ENCODE measurements at regions not wholly inside any gene's neighbourhood (a gene's known extent, or its start where the extent isn't known, plus 50 kb on each side); places are given as distances from the start of the nearest gene placed in this dataset.

- Histone ChIP-seq H3F3A (ENCODE audit: insufficient read depth, low read length, poor library complexity, severe bottlenecking) (no peaks in the 10 kb centered on the region), H3K9ac (ENCODE audit: low read length) (no peak overlapping the region), H2AFZ (ENCODE audit: low read depth, low read length) (no peak overlapping the region), H4K20me1 (ENCODE audit: insufficient read depth) (no peaks in the 10 kb centered on the region), H3K4me3 (ENCODE audit: low read length) (no peak overlapping the region), H3K27me3 (ENCODE audit: insufficient read depth, low read depth, low read length) (no peaks in the 10 kb centered on the region), H3K27ac (ENCODE audit: low read length) (no peak overlapping the region), H3K79me2 (replicated peaks; ENCODE audit: insufficient read depth, low read length) (no peaks in the 10 kb centered on the region), H3K4me2 (ENCODE audit: low read length) (no peak overlapping the region), H3K36me3 (ENCODE audit: insufficient read depth, low read length) (no peaks in the 10 kb centered on the region), H3K9me3 (ENCODE audit: low read length) (no peaks in the 10 kb centered on the region), H3K9me2 (ENCODE audit: insufficient read depth, low read length) (no peaks in the 10 kb centered on the region)
- TF ChIP-seq REST (IDR thresholded peaks at IDR 0.05; ENCODE audit: borderline replicate concordance) (no peak), MXI1 (conservative IDR thresholded peaks at IDR 0.05; ENCODE audit: poor library complexity, severe bottlenecking) (no peak), EZH2 (IDR thresholded peaks at IDR 0.05; ENCODE audit: borderline replicate concordance, insufficient read depth, low read length, poor library complexity, severe bottlenecking) (no peak), SMC3 (conservative IDR thresholded peaks at IDR 0.05; ENCODE audit: poor library complexity) (no peak), CTCF (IDR thresholded peaks at IDR 0.05; ENCODE audit: poor library complexity, severe bottlenecking) (no peak), RAD21 (conservative IDR thresholded peaks at IDR 0.05) (no peak), TAF1 (IDR thresholded peaks at IDR 0.05; ENCODE audit: low read depth) (no peak), EP300 (conservative IDR thresholded peaks at IDR 0.05; ENCODE audit: poor library complexity, severe bottlenecking) (no peak), POLR2AphosphoS5 (IDR thresholded peaks at IDR 0.05) (no peak)
Measured at GRCh38 chr14:98172243-98172778, 1099.7 kb downstream of the BCL11B start.

- H3K27ac ChIP-seq (ENCODE audit: low read length), result no peak overlapping the region
- H3K79me2 ChIP-seq (replicated peaks; ENCODE audit: insufficient read depth, low read length), result no peaks in the 10 kb centered on the region
- H2AFZ ChIP-seq (ENCODE audit: low read depth, low read length), result no peak overlapping the region
- no peaks in the 10 kb centered on the region for H3K27me3 ChIP-seq (ENCODE audit: insufficient read depth, low read depth, low read length)
- TF ChIP-seq POLR2AphosphoS5 (IDR thresholded peaks at IDR 0.05) (no peak), SMC3 (conservative IDR thresholded peaks at IDR 0.05; ENCODE audit: poor library complexity) (no peak), MXI1 (conservative IDR thresholded peaks at IDR 0.05; ENCODE audit: poor library complexity, severe bottlenecking) (no peak), EP300 (conservative IDR thresholded peaks at IDR 0.05; ENCODE audit: poor library complexity, severe bottlenecking) (no peak), TAF1 (IDR thresholded peaks at IDR 0.05; ENCODE audit: low read depth) (no peak), CTCF (IDR thresholded peaks at IDR 0.05; ENCODE audit: poor library complexity, severe bottlenecking) (no peak)
- H3K9ac ChIP-seq (ENCODE audit: low read length), result no peak overlapping the region
- H3K9me3 ChIP-seq (ENCODE audit: low read length), result no peaks in the 10 kb centered on the region
- no peaks in the 10 kb centered on the region for H3K36me3 ChIP-seq (ENCODE audit: insufficient read depth, low read length)
- H3K4me3 ChIP-seq (ENCODE audit: low read length), result no peak overlapping the region
- H3F3A ChIP-seq (ENCODE audit: insufficient read depth, low read length, poor library complexity, severe bottlenecking), result no peaks in the 10 kb centered on the region
- no peaks in the 10 kb centered on the region for H3K9me2 ChIP-seq (ENCODE audit: insufficient read depth, low read length)
- no peak overlapping the region for H3K4me2 ChIP-seq (ENCODE audit: low read length)
- no peaks in the 10 kb centered on the region for H4K20me1 ChIP-seq (ENCODE audit: insufficient read depth)
Measured at GRCh38 chr14:98173305-98173704, 1098.7 kb downstream of the BCL11B start.

Measured in neural cell (in vitro differentiated cells).